GOT3 (cell line): ENCODE measurements at regions not wholly inside any gene's neighbourhood (a gene's known extent, or its start where the extent isn't known, plus 50 kb on each side); places are given as distances from the start of the nearest gene placed in this dataset.
"Not testable (repeated sequence)": the region's sequence is repeated elsewhere in the genome, so short reads cannot be mapped to it uniquely, and the experiment has no call there.

Experiments
- DNase-seq: peaks from one replicate; lab custom pipeline; 2025; ENCODE audit warnings: mixed read lengths; lab: John Stamatoyannopoulos, UW

GRCh38 chr3:153221748-153222162, 59.7 kb downstream of the RAP2B start:
- DNase-seq, result no peak

GRCh38 chr3:153226877-153227276, 64.9 kb downstream of the RAP2B start:
- not testable (repeated sequence) for DNase-seq

GRCh38 chr3:153230427-153230826, 68.4 kb downstream of the RAP2B start:
- DNase-seq, result not testable (repeated sequence)

GRCh38 chr3:153231245-153231644, 69.2 kb downstream of the RAP2B start:
- DNase-seq, result not testable (repeated sequence)

GRCh38 chr3:153232050-153232752, 70.2 kb downstream of the RAP2B start:
- DNase-seq, result not testable (repeated sequence)

- no peak for DNase-seq
Observed at GRCh38 chr3:153232851-153233271, 70.8 kb downstream of the RAP2B start.

- DNase-seq, result no peak
Observed at GRCh38 chr3:153233986-153234385, 72.0 kb downstream of the RAP2B start.

GRCh38 chr3:153242896-153243295, 80.9 kb downstream of the RAP2B start:
- DNase-seq, result no peak

GRCh38 chr3:153244961-153245360, 82.9 kb downstream of the RAP2B start:
- no peak for DNase-seq

- DNase-seq, result no peak
Observed at GRCh38 chr3:153245661-153246060, 83.6 kb downstream of the RAP2B start.

GRCh38 chr3:153246331-153246730, 84.3 kb downstream of the RAP2B start:
- DNase-seq, result no peak

- no peak for DNase-seq
Observed at GRCh38 chr3:153246806-153247205, 84.8 kb downstream of the RAP2B start.

GRCh38 chr3:153247331-153248330, 85.6 kb downstream of the RAP2B start:
- no peak for DNase-seq

GRCh38 chr3:153248835-153249234, 86.8 kb downstream of the RAP2B start:
- DNase-seq, result not testable (repeated sequence)

GRCh38 chr3:153249906-153250305, 87.9 kb downstream of the RAP2B start:
- no peak for DNase-seq

GRCh38 chr3:153250446-153250845, 88.4 kb downstream of the RAP2B start:
- no peak for DNase-seq

- no peak for DNase-seq
Observed at GRCh38 chr3:153252963-153253362, 90.9 kb downstream of the RAP2B start.

GRCh38 chr3:153254361-153254760, 92.3 kb downstream of the RAP2B start:
- DNase-seq, result no peak

- no peak for DNase-seq
Observed at GRCh38 chr3:153257673-153258351, 95.8 kb downstream of the RAP2B start.

- DNase-seq, result no peak
Observed at GRCh38 chr3:153259956-153260355, 97.9 kb downstream of the RAP2B start.

- DNase-seq, result no peak
Observed at GRCh38 chr3:153260681-153261080, 98.7 kb downstream of the RAP2B start.

GRCh38 chr3:153266619-153267018, 104.6 kb downstream of the RAP2B start:
- no peak for DNase-seq
